Epidermal melanocyte (primary cell): ENCODE measurements at regions not wholly inside any gene's neighbourhood (a gene's known extent, or its start where the extent isn't known, plus 50 kb on each side); places are given as distances from the start of the nearest gene placed in this dataset.

Experiments used
- DNase-seq: peaks from one replicate; pipeline ENCODE4 v3.0.0; 2011; ENCODE audit warnings: low spot score; ENCODE audit not compliant: insufficient read length

DNA sequence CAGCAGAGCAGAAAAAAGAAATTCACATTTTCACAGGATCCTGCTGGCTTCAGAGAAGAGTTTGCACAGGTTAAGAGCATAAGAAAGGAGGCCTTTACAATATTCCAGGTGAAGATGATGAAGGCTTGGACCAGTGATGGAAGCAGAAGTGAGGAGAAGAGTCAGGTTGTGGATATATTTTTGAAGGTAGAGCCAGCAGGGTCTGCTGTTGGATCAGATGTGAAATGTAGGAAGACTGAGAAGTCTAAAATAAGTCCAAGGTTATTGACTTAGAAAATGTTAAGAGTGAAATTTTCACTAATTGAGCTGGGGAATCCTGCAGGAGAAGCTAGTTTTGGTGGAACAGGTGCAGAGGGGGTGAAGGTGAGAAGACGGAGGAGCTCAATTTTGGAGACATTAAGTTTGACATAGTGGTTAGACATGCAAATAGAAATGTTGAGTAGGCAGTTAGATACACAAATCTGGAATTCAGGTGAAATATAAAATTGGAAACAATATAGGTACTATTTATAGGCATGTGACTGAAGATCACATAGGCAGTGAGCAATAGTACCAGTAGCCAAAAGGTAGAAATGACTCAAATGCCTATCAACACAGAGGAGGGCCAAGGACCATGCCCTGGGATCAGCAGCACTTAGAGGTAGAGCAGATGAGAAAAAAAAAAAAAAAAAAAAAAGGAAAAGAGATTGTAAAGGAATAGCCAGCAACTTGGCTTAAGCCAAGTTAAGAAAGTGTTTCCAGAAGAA, 252.0 kb downstream of the AASDHPPT start:
- DNase-seq, result no peak

DNA sequence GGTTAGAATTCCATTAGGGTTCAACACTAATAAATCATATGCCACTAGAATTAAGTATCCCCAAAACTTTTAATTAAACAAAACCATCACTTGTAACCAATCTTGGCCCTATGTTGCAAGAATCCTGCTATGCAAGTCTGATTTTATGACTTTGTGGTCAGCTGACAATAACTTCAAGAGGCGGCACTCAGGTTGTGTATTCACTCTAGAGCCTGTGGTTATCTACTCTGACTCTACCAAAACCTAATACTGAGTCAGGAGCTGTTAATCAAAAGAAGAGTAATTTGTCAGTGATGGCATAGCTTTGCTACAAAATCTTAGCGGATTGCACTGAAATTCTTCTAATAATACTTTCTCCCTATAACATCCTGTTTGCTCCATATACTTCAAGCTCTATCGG, 253.7 kb downstream of the AASDHPPT start:
- DNase-seq, result no peak

DNA sequence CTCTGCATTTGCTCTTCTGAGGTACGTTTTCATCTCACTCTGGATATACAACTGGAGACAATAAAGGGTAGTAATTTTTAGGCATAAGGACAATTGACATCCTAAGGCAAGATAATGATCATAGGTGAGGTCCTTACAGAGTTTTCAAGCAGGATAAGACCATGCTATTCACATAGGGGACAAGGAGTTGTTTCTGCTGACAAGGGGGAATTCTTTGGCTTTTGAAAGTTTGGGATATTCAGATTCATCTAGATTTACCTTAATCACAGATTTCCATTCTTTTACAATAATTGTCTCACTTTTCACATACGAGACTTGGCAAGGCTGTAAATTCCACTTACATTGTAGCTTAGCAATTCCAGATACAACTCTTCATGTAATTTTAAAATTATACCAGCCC, 256.2 kb downstream of the AASDHPPT start:
- DNase-seq, result no peak

DNA sequence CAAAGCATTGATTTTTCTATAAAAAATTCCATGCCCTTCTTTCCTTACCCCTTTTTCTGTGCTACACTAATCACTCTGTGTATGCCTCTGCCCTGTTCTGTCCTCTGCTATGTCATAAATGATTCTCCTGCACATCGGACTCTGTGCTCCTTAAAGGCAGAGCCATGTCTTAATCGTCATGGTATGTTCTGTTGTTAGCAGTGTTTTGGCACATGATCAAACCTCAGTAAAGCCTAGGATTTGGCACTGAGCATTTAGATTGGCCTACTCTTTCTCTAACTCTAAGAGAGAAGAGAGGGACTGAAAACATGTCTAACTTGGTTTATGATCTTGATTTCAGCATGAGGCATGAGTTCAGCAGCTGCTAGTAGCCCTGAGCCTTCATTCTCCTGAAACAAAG, 266.9 kb downstream of the AASDHPPT start:
- no peak for DNase-seq

DNA sequence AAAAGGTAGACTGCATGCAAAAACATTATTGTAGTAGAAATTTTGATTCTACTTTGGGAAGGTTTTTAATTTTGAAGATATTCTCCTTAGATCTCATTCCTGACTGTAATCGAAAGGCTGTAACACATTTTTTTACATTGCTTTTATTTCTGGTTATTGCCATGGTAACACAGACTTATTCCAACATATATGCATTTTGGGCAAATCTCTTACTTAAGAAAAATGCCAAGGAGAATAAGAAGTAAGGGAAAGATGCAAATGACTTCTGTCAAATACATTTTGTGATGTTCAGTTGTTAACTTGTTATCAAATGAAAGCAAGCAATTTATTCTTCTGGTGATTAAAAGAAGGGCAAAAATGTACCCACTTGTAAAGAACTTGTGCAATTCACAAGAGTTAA, 267.5 kb downstream of the AASDHPPT start:
- DNase-seq, result no peak

DNA sequence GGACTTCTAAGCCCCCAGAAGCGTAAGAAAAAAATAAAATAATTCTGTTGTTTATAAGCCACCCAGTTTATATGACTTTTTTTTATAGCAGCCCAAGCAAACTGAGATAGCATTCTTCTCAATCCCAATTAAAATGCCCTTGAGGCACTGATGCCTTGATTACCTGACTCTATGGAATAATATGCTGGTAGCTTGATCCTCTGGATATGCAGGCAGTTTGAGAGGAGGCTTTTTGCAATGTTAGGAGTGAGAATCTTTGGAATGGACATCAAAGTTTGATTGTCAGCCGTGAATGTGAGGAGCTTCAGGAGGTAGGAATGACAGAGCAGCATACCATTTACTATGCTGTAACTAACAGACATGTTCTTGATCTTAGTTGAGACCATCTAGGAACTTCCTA, 275.6 kb downstream of the AASDHPPT start:
- DNase-seq, result no peak

DNA sequence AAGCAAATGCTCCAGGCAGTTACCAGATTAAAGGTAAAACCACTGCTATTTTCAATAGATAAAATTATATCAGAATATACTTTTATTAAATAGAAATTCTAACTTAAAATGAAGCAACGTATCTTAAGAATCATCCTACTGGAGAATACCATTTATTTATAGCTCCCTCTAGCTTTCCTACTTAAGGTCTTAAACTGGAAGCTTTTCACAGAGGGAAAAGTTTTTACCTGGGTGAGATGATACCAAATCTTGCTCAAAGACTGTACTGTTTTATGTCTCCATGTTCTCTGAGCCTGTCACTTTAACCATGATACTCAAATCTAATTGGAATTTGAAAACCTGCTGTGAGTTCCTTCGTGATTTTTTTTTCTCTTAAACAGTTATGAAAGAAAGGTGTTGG, 291.8 kb downstream of the AASDHPPT start:
- DNase-seq, result no peak

DNA sequence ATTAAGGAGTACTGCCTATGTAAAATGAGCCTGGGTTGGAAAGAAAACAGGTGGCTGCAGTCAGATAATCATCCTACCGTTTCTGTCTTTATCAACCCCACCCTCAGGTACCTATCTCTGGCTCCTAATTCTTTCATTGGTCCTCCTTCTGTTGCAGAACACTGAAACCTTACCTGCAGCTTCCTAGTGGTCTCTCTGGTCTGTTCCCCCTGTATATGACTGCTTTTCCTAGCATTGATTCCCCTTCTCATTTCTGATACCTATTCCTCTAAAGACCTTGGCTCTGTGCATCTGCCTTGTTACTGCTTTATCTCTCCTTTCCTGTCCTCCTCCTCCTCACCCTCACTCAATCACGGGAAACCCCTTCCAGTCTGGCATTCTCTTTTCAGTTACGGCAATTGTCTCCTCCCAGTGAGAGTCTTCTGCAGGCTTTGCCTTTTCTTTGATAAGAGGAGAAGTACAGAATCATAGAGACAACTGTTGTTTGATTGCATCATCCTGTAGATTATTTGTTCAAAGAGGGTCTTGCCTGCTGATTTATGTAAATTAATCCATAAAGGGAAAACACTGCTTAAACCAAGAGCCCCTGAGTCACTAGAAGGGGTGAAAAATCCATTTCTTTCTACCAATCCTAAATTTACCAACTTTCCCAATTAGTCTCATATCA, 301.2 kb downstream of the AASDHPPT start:
- no peak for DNase-seq

DNA sequence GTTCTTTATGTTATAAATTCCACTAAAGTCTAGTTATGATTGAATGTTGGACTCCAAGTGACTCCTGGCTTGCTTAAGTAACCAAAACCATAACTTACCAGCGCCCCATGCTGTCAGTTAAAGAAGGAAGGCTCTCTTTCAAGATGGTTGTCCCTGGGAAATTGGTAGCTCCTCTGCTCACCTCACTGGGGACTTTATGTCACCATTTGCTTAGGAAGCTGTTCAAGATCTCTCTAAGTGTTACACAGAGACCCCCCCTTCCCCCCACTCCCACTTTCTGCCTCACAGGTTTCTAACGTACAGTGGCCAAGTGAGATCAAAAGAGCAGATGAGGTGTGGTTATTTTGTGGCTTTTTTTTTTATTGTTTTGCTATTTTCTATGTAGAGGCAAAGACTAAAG, 301.8 kb downstream of the AASDHPPT start:
- DNase-seq, result no peak

DNA sequence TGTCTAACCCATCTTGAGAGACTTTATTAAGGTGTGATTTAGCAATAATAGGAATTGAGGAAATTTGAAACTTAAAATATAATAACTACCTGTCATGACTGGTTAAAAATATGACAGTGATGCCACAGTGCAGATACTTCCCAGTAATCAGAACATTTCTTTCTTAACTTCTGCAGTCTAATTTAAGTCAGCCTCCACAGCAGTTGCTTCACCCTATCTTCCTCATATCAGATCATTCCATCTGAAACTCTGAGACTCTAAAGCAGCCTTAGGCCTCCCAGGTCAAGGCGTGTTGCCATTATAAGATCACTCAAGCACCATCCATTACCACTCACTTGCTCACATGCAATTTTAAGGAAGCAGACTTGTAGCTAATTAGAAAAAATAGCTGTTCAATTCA, 302.2 kb downstream of the AASDHPPT start:
- no peak for DNase-seq

DNA sequence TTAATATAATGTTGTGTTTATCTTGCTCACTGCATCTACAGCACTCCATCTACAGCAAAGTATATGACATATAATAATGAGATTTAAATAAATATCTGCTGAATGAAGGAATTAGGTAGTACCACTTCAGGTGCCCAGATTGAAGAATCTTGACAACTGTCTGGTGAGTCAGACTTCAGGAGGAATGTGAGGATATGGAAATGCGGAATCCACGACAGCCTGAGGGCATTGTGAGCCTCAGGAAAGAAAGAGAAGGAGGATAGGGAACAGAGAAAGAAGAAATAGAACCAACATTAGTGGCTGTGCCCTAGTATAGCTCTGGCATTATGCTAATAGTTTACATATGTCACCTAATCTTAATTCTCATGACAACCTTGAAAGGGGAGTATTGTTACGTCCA, 304.4 kb downstream of the AASDHPPT start:
- DNase-seq, result no peak

DNA sequence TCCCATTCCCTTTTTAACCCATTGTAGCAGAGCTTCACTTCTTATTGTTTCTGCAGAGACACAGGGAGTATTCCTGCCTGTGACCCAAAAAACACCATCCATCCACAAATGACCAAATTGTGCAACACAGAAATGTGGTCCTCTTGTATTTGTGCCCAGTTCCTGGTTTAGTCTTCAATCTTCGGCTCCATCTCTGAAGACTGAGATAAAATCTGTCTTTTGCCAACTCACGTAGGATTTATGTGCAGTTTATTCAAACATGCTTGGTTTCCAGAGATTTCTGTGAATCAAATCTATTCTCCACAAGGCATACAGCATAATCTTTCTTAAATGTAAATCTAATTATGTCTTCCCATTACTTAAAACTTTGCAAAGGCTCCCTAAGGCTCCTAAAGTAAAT, 307.0 kb downstream of the AASDHPPT start:
- DNase-seq, result no peak

DNA sequence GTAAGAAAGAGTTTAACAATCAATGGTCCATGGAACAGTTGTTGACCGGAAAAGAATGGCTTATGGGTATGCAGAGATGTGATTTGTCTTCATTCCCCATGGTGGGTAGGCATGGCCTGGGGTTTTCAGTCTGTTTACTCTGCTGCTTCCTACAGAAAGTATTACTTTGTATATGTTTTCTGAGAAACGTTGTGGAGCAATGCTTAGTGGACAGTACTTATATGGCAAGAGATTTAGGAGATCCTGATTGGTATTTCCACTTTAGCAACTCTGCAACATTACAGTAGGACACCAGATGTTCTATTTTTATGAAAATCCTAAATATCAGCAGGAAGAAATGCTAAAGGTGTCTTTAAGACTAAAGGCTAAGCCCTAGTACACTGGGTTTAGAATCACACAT, 309.1 kb downstream of the AASDHPPT start:
- DNase-seq, result no peak

DNA sequence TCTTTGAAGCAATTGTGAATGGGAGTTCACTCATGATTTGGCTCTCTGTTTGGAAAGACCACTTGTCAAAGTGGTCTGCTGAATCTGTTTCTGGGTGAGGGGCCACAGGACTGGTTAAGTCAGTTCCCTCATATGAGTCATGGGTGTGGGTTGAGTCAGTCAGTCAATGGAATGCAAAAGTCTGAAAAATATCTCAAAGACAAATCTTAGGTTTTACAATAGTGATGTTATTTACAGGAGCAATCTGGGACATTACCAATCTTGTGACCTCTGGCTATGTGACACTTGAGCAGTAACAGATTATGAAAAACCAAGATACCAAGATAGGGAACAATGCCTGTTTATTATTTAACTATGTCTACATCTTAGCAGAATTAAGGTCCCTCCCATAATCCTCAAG, 311.6 kb downstream of the AASDHPPT start:
- no peak for DNase-seq

DNA sequence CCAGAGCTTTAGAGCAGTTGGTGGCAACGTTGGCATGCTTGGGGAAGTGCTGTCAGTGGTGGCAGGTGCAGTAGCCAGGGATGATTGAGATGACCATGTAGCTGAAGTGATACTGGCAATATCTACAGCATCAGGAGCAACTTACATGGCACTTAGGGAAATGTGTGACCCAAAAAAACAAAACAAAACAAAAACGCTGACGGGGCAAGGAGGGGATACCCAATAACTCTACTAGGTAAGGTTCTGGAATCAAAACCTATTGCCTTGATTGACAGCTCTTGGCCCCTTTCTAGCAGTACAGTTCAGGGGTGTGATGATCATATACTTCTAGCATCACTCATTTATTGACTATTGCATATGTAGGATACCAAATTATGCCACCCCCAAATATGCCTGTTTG, 312.6 kb downstream of the AASDHPPT start:
- DNase-seq, result no peak

DNA sequence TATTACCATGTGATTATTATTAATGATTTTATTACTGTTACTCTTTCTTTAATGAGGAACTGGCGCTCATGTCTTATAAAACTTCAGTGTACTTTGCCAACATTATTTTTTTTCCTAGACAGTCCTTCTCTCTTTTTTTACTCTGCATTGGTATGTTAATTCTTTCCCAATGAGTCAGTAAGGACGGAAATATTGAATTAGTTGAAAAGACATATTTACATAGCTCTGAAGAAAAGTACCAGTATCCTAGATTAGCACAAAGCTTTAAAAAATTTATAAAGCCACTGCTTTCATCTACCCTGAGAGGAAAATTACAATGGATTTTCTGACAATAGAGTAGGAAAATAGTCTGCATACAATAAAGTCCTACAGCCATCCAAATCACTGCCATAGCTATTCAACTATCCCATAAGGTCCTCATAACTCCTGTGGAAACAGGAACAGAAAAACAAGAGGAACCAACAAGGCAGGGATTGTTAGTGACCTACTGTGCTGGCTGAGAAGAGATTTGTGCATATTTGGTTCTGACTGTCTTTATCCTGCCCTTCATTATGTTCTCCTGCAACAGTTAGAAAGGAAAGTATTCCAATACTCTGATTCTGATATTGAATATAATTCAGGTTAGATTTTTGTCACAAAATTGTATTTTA, 314.4 kb downstream of the AASDHPPT start:
- no peak for DNase-seq

DNA sequence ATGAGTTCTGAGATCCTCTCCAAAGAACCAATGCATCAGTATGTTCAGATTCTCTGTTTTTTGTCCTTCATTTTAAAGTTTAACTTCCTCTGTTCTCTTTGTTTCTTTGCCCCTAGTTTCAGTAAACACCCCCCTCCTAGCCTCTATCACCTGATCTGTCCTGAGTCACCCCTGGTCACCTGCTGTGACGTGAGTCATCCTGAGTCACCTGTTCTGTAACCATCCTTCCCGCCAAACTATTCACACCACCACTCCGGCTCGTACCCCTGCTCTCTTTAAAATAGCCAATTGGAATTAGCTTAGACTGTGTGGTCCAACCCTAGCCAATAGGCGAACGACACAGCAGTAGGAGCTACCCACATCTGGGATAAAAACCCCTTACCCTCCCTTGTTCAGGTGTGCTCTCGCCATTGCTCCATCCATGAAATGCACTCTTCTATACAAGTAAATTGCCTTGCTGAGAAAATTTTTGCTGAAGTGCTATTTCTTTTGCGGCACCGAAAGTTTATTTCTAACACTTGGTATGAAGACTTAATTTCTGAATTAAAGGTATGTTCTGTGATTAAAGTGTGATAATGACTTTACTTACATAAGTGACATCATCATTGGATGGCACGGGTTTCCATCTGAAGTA, 318.4 kb downstream of the AASDHPPT start:
- DNase-seq, result no peak

DNA sequence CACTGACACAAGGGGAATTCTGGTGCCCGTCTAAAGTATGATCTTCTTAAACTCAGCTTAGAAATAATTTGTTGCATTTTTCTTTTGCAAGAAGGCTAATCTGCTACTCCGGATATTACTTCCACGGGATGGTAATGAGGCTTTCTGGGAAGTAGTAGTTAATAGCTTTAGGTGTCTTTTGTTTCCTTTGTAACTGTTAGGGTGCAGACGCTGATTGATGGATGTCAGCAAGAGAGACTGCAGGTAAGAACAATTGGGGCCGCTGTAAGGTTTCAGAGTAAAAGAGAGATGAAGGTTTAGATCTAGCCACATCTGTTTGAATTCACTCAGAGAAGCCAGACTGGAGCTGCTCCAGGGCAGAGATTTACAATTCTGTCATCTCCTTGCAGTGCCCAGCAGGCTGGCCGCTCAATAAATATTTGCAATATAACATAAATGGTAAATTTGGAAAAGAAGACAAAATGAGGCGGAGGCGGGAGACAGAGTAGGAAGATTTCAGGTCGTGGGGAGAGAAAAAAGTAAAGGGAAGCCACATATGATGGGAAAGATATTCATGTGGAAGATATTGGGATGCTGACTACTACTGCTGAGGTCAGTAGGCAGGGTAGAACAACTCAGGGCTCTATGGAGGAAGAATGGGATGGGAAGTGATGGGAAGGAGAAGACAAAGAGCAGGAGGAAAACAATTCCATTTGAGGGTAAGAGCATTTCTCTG, 320.5 kb downstream of the AASDHPPT start:
- DNase-seq, result no peak

DNA sequence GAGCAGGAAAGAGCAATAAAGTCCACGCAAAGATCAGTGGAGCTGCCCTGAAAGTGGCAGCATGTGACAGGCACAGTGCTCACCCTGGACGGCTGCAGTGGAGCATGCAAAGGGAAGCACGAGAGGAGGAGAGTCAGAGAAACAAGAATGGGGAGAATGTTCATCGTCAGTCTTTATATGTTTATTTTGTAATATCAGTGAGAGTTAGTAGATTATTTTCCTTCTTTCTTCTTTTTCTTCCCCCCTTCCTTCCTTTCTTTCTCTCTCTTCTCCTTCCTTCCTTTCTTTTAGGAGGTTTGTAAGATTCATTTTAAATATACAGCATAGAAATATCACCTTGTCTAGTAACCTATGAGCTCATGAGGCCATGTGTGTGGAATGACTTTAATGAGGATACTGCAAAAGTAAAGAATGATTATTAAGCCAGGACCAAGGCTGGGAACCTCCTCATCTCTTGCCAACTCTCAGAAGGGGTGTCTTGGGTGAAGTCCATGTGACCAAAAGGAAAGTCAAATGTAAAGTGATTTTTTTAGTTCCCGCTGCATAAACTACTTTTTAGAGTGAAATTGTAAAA, 321.1 kb downstream of the AASDHPPT start:
- DNase-seq, result no peak

DNA sequence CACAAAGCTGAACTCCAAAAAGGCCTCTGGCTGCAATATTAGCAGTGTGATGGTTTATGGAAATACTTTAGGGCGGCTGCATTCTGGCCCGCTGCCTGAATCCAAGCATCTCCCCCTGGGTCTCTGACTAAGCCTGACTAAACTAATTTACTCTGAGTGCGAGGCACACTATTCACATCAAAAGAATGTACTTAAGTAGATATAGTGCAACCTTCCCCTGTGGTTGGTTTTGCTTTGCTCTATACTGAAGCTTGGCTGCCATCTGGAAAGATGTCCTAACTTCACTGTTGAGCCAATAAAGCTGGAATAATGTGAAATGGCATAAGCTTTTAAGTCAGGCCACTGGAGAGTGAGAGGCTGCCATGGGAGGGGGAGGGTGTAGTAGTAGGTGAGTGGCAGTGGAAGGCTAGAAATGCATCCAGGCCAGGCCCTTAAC, 321.6 kb downstream of the AASDHPPT start:
- peak; percentile 77 for DNase-seq

DNA sequence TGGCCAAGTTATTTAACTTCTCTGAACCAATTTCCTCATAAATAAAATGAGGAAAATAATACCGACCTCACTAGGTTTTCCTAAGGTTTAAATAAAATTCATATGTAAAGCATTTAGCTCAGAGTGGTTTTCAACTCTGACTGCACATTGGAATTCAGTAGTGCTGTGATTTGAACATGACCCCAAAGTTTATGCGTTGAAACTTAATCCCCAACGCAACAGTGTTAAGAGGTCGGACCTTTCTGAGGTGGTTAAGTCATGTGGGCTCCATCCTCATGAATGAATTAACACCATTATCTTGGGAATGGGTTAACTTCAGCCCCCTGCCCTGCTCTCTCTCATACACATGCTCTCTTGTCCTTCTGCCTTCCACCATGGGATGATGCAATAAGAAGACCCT, 322.2 kb downstream of the AASDHPPT start:
- no peak for DNase-seq
